ENCODE measurements at regions not wholly inside any gene's neighbourhood (a gene's known extent, or its start where the extent isn't known, plus 50 kb on each side); places are given as distances from the start of the nearest gene placed in this dataset.

- DNase-seq (ENCODE audit: missing footprints) (no peak), ATAC-seq (no peak)
- intact Hi-C loops (cut with DNase I): no loop called here
These were observed 182.4 kb downstream of the RAP2A start for GRCh38 chr13:97616385-97616784.

GRCh38 chr13:97621025-97621424 is 187.1 kb downstream of the RAP2A start:
- ATAC-seq: no peak
- DNase-seq (ENCODE audit: missing footprints): no peak
- intact Hi-C loops (cut with DNase I): no loop called here

- intact Hi-C loops (cut with DNase I): no loop called here
- ATAC-seq: no peak
These were observed 187.7 kb downstream of the RAP2A start for GRCh38 chr13:97621631-97622030.

GRCh38 chr13:97627566-97627965 is 193.6 kb downstream of the RAP2A start:
- peak; percentile 90 for ATAC-seq
- DNase-seq (ENCODE audit: missing footprints): peak; percentile 71
- intact Hi-C loops (cut with DNase I): no loop called here

More at GRCh38 chr13:97621631-97622030, 187.7 kb downstream of the RAP2A start:
- DNase-seq (ENCODE audit: missing footprints): no peak

- DNase-seq (ENCODE audit: missing footprints) (no peak), ATAC-seq (no peak)
- intact Hi-C loops (cut with DNase I): no loop called here
These were observed 195.8 kb downstream of the RAP2A start for GRCh38 chr13:97629601-97630272.

- intact Hi-C loops (cut with DNase I): no loop called here
- ATAC-seq: no peak
- DNase-seq (ENCODE audit: missing footprints): no peak
These were observed 196.8 kb downstream of the RAP2A start for GRCh38 chr13:97630725-97631124.

- no peak for ATAC-seq
- no peak for DNase-seq (ENCODE audit: missing footprints)
- intact Hi-C loops (cut with DNase I): no loop called here
These were observed 197.2 kb downstream of the RAP2A start for GRCh38 chr13:97631158-97631557.

GRCh38 chr13:97639236-97639635 is 205.3 kb downstream of the RAP2A start:
- ATAC-seq (no peak), DNase-seq (ENCODE audit: missing footprints) (no peak)
- intact Hi-C loops (cut with DNase I): no loop called here

GRCh38 chr13:97640268-97640667 is 206.3 kb downstream of the RAP2A start:
- no peak for ATAC-seq
- intact Hi-C loops (cut with DNase I): no loop called here
- DNase-seq (ENCODE audit: missing footprints): no peak

GRCh38 chr13:97648171-97648880 is 214.4 kb downstream of the RAP2A start:
- DNase-seq (ENCODE audit: missing footprints) (no peak), ATAC-seq (no peak)
- intact Hi-C loops (cut with DNase I): no loop called here

GRCh38 chr13:97648881-97649224 is 214.9 kb downstream of the RAP2A start:
- intact Hi-C loops (cut with DNase I): no loop called here
- no peak for ATAC-seq

GRCh38 chr13:97653443-97654140 is 219.6 kb downstream of the RAP2A start:
- DNase-seq (ENCODE audit: missing footprints) (no peak), ATAC-seq (no peak)
- intact Hi-C loops (cut with DNase I): loop anchor here (10.0 kb wide), 1 partner anchor 639 kb away; no protein-coding TSS in a partner anchor

More at GRCh38 chr13:97648881-97649224, 214.9 kb downstream of the RAP2A start:
- no peak for DNase-seq (ENCODE audit: missing footprints)

- intact Hi-C loops (cut with DNase I): loop anchor here (10.0 kb wide), 1 partner anchor 639 kb away; no protein-coding TSS in a partner anchor
- ATAC-seq (no peak), DNase-seq (ENCODE audit: missing footprints) (no peak)
These were observed 220.3 kb downstream of the RAP2A start for GRCh38 chr13:97654236-97654635.

GRCh38 chr13:97658556-97658955 is 224.6 kb downstream of the RAP2A start:
- DNase-seq (ENCODE audit: missing footprints) (no peak), ATAC-seq (no peak)
- intact Hi-C loops (cut with DNase I): loop anchor here (10.0 kb wide), 1 partner anchor 644 kb away; no protein-coding TSS in a partner anchor

GRCh38 chr13:97659602-97660001 is 225.6 kb downstream of the RAP2A start:
- intact Hi-C loops (cut with DNase I): loop anchor here (10.0 kb wide), 1 partner anchor 645 kb away; no protein-coding TSS in a partner anchor
- DNase-seq (ENCODE audit: missing footprints): no peak
- ATAC-seq: peak; percentile 42

GRCh38 chr13:97660594-97661260 is 226.8 kb downstream of the RAP2A start:
- intact Hi-C loops (cut with DNase I): no loop called here
- DNase-seq (ENCODE audit: missing footprints) (no peak), ATAC-seq (no peak)

- ATAC-seq (no peak), DNase-seq (ENCODE audit: missing footprints) (no peak)
- intact Hi-C loops (cut with DNase I): no loop called here
These were observed 252.6 kb downstream of the RAP2A start for GRCh38 chr13:97686594-97686993.

- intact Hi-C loops (cut with DNase I): no loop called here
- DNase-seq (ENCODE audit: missing footprints) (no peak), ATAC-seq (no peak)
These were observed 258.7 kb downstream of the RAP2A start for GRCh38 chr13:97692628-97693027.

GRCh38 chr13:97695684-97696083 is 257.8 kb upstream of the IPO5 start:
- intact Hi-C loops (cut with DNase I): no loop called here
- no peak for DNase-seq (ENCODE audit: missing footprints)

More at GRCh38 chr13:97695684-97696083, 257.8 kb upstream of the IPO5 start:
- no peak for ATAC-seq

Data from Right ventricle myocardium inferior (tissue), 1 donor.